SU-DHL-6 (cell line): ENCODE measurements at regions not wholly inside any gene's neighbourhood (a gene's known extent, or its start where the extent isn't known, plus 50 kb on each side); places are given as distances from the start of the nearest gene placed in this dataset.

ENCODE experiments used
- H2AFZ ChIP-seq: fragments of 200-600 bp; sonication (generic); 2 replicates; pipeline ENCODE4 v1.6.1; 2014; ENCODE audit warnings: low read depth, mild to moderate bottlenecking, moderate library complexity, mixed read lengths, antibody characterized with exemption, low read length; ENCODE audit not compliant: severe bottlenecking
- H3F3A ChIP-seq: fragments of 200-600 bp; shearing (Covaris generic); 2 replicates; pipeline ENCODE4 v1.6.0; 2016; ENCODE audit warnings: antibody characterized with exemption, mild to moderate bottlenecking; ENCODE audit not compliant: insufficient read depth
- H3K27ac ChIP-seq: fragments of 200-600 bp; sonication (generic); 2 replicates; pipeline ENCODE4 v1.5.1; 2016; ENCODE audit warnings: low read depth, mild to moderate bottlenecking, low read length, moderate library complexity, mixed read lengths
- H3K27me3 ChIP-seq: fragments of 200-600 bp; sonication (generic), shearing (Covaris generic); 2 replicates; pipeline ENCODE4 v1.6.0; 2014; ENCODE audit warnings: mild to moderate bottlenecking, low read length
- H3K36me3 ChIP-seq: fragments of 200-600 bp; sonication (generic); 2 replicates; pipeline ENCODE4 v1.6.1; 2014; ENCODE audit warnings: mild to moderate bottlenecking, low read length, mixed read lengths
- H3K4me2 ChIP-seq: fragments of 300-600, 200-600 bp; shearing (Covaris generic), sonication (generic); 2 replicates; pipeline ENCODE4 v1.6.0; 2014; ENCODE audit warnings: low read length, low read depth, mild to moderate bottlenecking; ENCODE audit not compliant: poor library complexity, severe bottlenecking
- H3K4me3 ChIP-seq: fragments of 200-600 bp; sonication (generic); 2 replicates; pipeline ENCODE4 v1.5.1; 2014; ENCODE audit warnings: antibody characterized with exemption, low read length, mild to moderate bottlenecking, mixed read lengths; ENCODE audit not compliant: insufficient read depth, poor library complexity, severe bottlenecking
- H3K79me2 ChIP-seq: fragments of 200-600 bp; sonication (generic); 2 replicates; pipeline ENCODE4 v1.6.1; 2014; ENCODE audit warnings: mild to moderate bottlenecking, low read length, moderate library complexity; ENCODE audit not compliant: insufficient read depth
- H3K9ac ChIP-seq: fragments of 200-600 bp; sonication (generic); 2 replicates; pipeline ENCODE4 v1.7.0; 2014; ENCODE audit warnings: mild to moderate bottlenecking, low read length
- H3K9me2 ChIP-seq: fragments of 200-600 bp; sonication (generic); replicated peaks from 2 replicates; pipeline ENCODE4 v1.6.1; 2014; ENCODE audit warnings: low read length; ENCODE audit not compliant: insufficient read depth
- H3K9me3 ChIP-seq: fragments of 200-600 bp; sonication (generic); 2 replicates; pipeline ENCODE4 v1.6.1; 2014; ENCODE audit warnings: low read length, mixed read lengths; ENCODE audit not compliant: insufficient read depth
- H4K20me1 ChIP-seq: fragments of 200-600 bp; sonication (generic); 2 replicates; pipeline ENCODE4 v1.6.1; 2014; ENCODE audit warnings: low read depth, mild to moderate bottlenecking, antibody characterized with exemption, low read length, moderate library complexity, mixed read lengths
- CTCF ChIP-seq: fragments of 200-600 bp; sonication (generic); IDR thresholded peaks from one replicate; pipeline ENCODE4 v1.5.1; 2017; ENCODE audit warnings: antibody characterized with exemption, mild to moderate bottlenecking, low read length, moderate library complexity; ENCODE audit not compliant: insufficient read depth, poor library complexity, severe bottlenecking
- EZH2phosphoT487 ChIP-seq: fragments of 200-600 bp; sonication (generic), shearing (Covaris generic); conservative IDR thresholded peaks from 2 replicates; pipeline ENCODE4 v1.6.1; 2018; ENCODE audit warnings: mild to moderate bottlenecking, antibody characterized with exemption, low read length, moderate library complexity, mixed read lengths

DNA sequence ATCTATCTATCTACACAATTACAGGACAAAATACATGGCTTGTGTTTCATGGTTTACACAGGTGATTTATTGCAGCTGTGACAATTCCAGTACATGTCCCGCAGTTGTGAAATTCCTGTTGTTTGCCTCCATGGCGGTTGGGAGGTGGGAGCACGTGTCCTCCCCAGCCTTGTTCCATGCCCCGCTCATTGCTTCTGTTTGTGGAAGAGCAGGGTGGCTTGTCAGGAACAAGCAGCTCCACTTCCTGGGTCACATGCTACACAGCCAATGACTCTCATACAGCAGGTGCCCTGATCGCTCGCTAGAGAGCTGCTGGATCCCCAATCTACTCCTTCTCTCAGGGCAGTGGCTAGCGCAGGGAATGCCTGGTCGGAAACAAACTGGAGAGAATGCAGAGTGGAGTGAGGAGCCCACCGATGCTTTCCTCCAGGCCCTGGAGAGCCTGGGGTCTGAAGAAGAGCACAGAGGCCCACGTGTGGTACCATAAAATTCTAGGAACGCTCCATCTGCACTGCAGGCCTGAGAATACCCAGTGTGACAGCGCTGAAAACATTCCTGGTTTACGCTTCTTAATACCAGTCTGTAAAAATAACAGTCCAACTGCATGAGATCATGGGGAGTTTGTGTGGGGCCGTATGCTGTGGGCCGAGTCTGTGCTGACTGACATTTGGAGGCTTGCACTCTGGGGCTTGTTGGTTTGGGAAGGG, 270.6 kb upstream of the RGMA start:
- Histone ChIP-seq H3F3A (no peaks in the 10 kb centered on the region), H3K79me2 (no peaks in the 10 kb centered on the region), H3K36me3 (no peaks in the 10 kb centered on the region), H2AFZ (no peak overlapping the region), H3K27me3 (no peaks in the 10 kb centered on the region), H3K9me2 (no peaks in the 10 kb centered on the region), H3K4me3 (no peak overlapping the region), H3K9ac (no peak overlapping the region), H3K4me2 (no peak overlapping the region), H3K27ac (no peak overlapping the region), H3K9me3 (no peaks in the 10 kb centered on the region), H4K20me1 (no peaks in the 10 kb centered on the region)
- TF ChIP-seq CTCF (no peak), EZH2phosphoT487 (no peak)

DNA sequence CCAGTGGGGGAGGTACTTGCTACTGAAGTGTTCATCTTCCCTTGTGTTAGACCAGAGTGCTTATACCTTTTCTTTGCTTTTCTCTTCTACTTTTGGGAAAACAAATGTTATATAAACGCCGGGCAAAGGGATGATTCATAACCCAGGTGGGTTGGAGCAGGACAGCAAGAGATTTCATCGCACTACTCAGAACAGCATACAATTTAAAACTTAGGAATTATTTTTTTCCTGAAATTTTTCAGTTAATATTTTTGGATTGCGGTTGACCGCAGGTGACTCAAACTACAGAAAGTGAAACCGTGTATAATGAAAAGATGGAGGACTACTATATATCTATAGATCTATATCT, 270.0 kb upstream of the RGMA start:
- no peaks in the 10 kb centered on the region for H4K20me1 ChIP-seq
- no peak overlapping the region for H3K4me2 ChIP-seq
- H3K4me3 ChIP-seq, result no peak overlapping the region
- no peaks in the 10 kb centered on the region for H3K9me3 ChIP-seq
- no peak overlapping the region for H3K27ac ChIP-seq
- H3K9me2 ChIP-seq, result no peaks in the 10 kb centered on the region
- no peaks in the 10 kb centered on the region for H3K79me2 ChIP-seq
- no peaks in the 10 kb centered on the region for H3K36me3 ChIP-seq
- no peak overlapping the region for H2AFZ ChIP-seq
- no peak overlapping the region for H3K9ac ChIP-seq
- no peaks in the 10 kb centered on the region for H3F3A ChIP-seq
- TF ChIP-seq CTCF (no peak), EZH2phosphoT487 (no peak)
- no peaks in the 10 kb centered on the region for H3K27me3 ChIP-seq

DNA sequence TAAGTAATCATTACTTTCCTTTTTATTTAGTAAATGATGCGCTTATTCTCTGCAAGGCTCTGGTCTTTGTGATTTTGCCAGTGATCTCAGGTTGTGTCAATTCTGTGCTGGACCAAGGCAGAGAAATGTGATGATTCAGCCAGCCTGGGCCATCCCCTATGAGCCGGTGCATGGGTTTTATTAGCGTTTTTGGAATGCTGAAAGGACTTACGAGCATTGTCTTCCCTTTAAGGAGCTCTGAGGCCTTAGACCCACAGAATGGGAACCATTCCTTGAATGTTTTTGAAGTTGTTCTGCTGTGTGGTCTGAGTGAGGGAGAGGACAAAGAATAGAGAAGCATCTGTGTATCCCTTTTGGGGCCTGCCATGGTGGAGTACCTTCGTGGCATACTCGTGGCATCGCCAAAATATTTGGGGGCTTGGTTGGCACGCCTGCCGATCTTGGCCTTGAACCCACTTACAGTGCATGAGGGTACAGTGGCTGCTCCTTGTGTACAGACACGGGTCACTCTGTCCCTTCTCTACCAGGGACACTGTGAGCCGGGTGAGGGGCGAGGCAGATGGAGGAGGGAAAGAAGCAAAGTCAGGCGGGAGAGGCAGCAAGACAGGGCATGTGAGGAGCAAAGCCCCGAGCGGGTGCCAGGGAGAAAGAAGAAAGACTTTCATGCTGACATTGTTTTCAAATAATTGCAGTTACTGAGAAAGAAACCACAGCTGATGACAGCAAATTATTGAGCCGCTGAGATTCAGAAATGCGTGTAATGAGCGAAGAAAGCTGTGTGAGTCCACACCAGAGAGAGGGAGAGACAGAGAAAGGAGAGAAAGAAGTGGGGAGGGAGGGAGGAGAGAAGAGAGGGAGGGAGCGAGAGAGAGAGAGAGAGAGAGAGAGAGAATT, 269.4 kb upstream of the RGMA start:
- no peaks in the 10 kb centered on the region for H3K27me3 ChIP-seq
- H3K9me3 ChIP-seq, result no peaks in the 10 kb centered on the region
- H4K20me1 ChIP-seq, result no peaks in the 10 kb centered on the region
- H3K4me3 ChIP-seq, result no peak overlapping the region
- no peak overlapping the region for H3K27ac ChIP-seq
- TF ChIP-seq EZH2phosphoT487 (no peak), CTCF (no peak)
- H2AFZ ChIP-seq, result no peak overlapping the region
- H3F3A ChIP-seq, result no peaks in the 10 kb centered on the region
- no peaks in the 10 kb centered on the region for H3K36me3 ChIP-seq
- no peak overlapping the region for H3K4me2 ChIP-seq
- H3K9ac ChIP-seq, result no peak overlapping the region
- no peaks in the 10 kb centered on the region for H3K79me2 ChIP-seq
- H3K9me2 ChIP-seq, result no peaks in the 10 kb centered on the region
